PC-3 (cell line): ENCODE measurements at regions not wholly inside any gene's neighbourhood (a gene's known extent, or its start where the extent isn't known, plus 50 kb on each side); places are given as distances from the start of the nearest gene placed in this dataset.

Experiments used
- ATAC-seq: fragments of 200-7000 bp; cut with Tn5 transposase; 2 replicates; pipeline ENCODE4 v1.9.1; 2020; ENCODE audit warnings: mild to moderate bottlenecking, moderate library complexity
- BruUV-seq: library from RNA; stranded (reverse); fragments of 400-500 nt; replicated peaks from 2 replicates; lab custom pipeline; 2021; lab: Mats Ljungman, UMichigan
- CTCF ChIA-PET: fragments of 300-600 bp; sonication (Branson Sonifier 250); formaldehyde crosslinking; loops from one replicate; lab custom pipeline; 2022; ENCODE audit warnings: antibody characterized with exemption; lab: Charles Lee
- POLR2A ChIA-PET: fragments of 300-600 bp; sonication (Branson Sonifier 250); formaldehyde crosslinking; loops from one replicate; lab custom pipeline; 2022; ENCODE audit warnings: antibody characterized with exemption; ENCODE audit not compliant: unreplicated experiment; lab: Charles Lee
- DNase-seq: peaks from one replicate; pipeline ENCODE4 v3.0.0-alpha.2; 2015
- H2AFZ ChIP-seq: fragments of 300-600 bp; sonication (generic); 2 replicates; pipeline ENCODE4 v1.6.0; 2016; ENCODE audit warnings: antibody characterized with exemption, low read length
- H3F3A ChIP-seq: fragments of 300-600 bp; sonication (generic); one replicate; pipeline ENCODE4 v1.6.0; 2017; ENCODE audit warnings: antibody characterized with exemption, low read length, control low read depth, mild to moderate bottlenecking; ENCODE audit not compliant: unreplicated experiment
- H3K27ac ChIP-seq: fragments of 300-600 bp; sonication (generic); 2 replicates; pipeline ENCODE4 v1.5.1; 2016; ENCODE audit warnings: mild to moderate bottlenecking, low read length
- H3K27me3 ChIP-seq: fragments of 300-600 bp; sonication (generic); 2 replicates; pipeline ENCODE4 v1.6.1; 2016; ENCODE audit warnings: low read length, mixed read lengths
- H3K36me3 ChIP-seq: fragments of 300-600 bp; sonication (generic); 2 replicates; pipeline ENCODE4 v1.6.1; 2016; ENCODE audit warnings: low read depth, mixed run types, low read length, mixed read lengths
- H3K4me1 ChIP-seq: fragments of 300-600 bp; sonication (generic); 2 replicates; pipeline ENCODE4 v1.5.1; 2016; ENCODE audit warnings: low read length; ENCODE audit not compliant: insufficient read depth
- H3K4me2 ChIP-seq: fragments of 300-600 bp; sonication (generic); 2 replicates; pipeline ENCODE4 v1.6.0; 2016; ENCODE audit warnings: low read length
- H3K4me3 ChIP-seq: fragments of 300-600 bp; sonication (generic); 2 replicates; pipeline ENCODE4 v1.5.1; 2016; ENCODE audit warnings: mild to moderate bottlenecking, low read length, mixed read lengths
- H3K79me2 ChIP-seq: fragments of 300-600 bp; sonication (generic); 2 replicates; pipeline ENCODE4 v1.6.1; 2017; ENCODE audit warnings: low read length, mixed read lengths
- H3K9ac ChIP-seq: fragments of 300-600 bp; sonication (generic); 2 replicates; pipeline ENCODE4 v1.6.0; 2016; ENCODE audit warnings: mild to moderate bottlenecking, low read length
- H3K9me2 ChIP-seq: fragments of 300-600 bp; sonication (generic); replicated peaks from 2 replicates; pipeline ENCODE4 v1.6.1; 2016; ENCODE audit warnings: mixed run types, low read length, mixed read lengths
- H3K9me3 ChIP-seq: fragments of 300-600 bp; sonication (generic); 2 replicates; pipeline ENCODE4 v1.6.1; 2016; ENCODE audit warnings: low read length, mixed read lengths
- H4K20me1 ChIP-seq: fragments of 300-600 bp; sonication (generic); 2 replicates; pipeline ENCODE4 v1.6.1; 2016; ENCODE audit warnings: low read length, mixed read lengths
- CTCF ChIP-seq: fragments of 300-600 bp; sonication (generic); conservative IDR thresholded peaks from 2 replicates; pipeline ENCODE4 v1.5.1; 2017; ENCODE audit warnings: antibody characterized with exemption, low read depth, mild to moderate bottlenecking, low read length
- EZH2 ChIP-seq: fragments of 300-600 bp; sonication (generic); IDR thresholded peaks from one replicate; pipeline ENCODE4 v1.6.1; 2017; ENCODE audit warnings: antibody characterized with exemption, mild to moderate bottlenecking, low read length; ENCODE audit not compliant: unreplicated experiment
- EZH2phosphoT487 ChIP-seq: fragments of 300-600 bp; sonication (generic); IDR thresholded peaks from 2 replicates; pipeline ENCODE4 v1.6.1; 2018; ENCODE audit warnings: mild to moderate bottlenecking, antibody characterized with exemption, low read length, borderline replicate concordance
- intact Hi-C: fragments of 100-400 bp; cut with micrococcal nuclease; formaldehyde crosslinking; loops from 2 replicates; pipeline ENCODE4 v1.9.0; 2023

DNA sequence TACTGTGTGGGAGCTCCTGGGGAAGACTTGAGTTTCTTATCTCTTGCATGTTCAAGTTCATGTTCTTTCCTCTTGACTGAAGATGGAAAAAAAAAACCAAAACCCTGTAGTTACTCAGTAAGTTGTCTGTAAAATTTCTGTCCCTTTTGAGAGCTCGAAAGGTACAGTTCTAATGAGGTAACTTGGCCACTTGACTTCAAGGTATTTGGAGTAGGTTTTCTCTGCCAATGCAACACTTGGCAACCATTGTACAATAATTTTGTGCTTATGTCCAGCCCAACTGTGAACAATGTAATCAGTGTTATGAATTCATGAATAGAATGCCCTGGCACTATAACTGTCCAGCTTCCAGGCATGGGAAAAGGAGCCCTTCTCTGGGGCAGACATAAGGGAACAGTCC, 111.0 kb downstream of the LIPG start:
- H4K20me1 ChIP-seq, result no peaks in the 10 kb centered on the region
- H3K27me3 ChIP-seq, result no peaks in the 10 kb centered on the region
- no peaks in the 10 kb centered on the region for H3K4me1 ChIP-seq
- H3K9ac ChIP-seq, result no peak overlapping the region
- no peaks in the 10 kb centered on the region for H3K79me2 ChIP-seq
- H3K9me2 ChIP-seq, result no peaks in the 10 kb centered on the region
- TF ChIP-seq CTCF (no peak), EZH2phosphoT487 (no peak), EZH2 (no peak)
- no peak overlapping the region for H2AFZ ChIP-seq
- H3K9me3 ChIP-seq, result no peaks in the 10 kb centered on the region
- no peaks in the 10 kb centered on the region for H3F3A ChIP-seq
- no peak overlapping the region for H3K27ac ChIP-seq
- no peak overlapping the region for H3K4me2 ChIP-seq
- ChIA-PET CTCF (no interaction called here), POLR2A (no interaction called here)
- no peak for ATAC-seq
- no peak for DNase-seq
- H3K4me3 ChIP-seq, result no peak overlapping the region
- no TSS peak for BruUV-seq
- intact Hi-C loops, result no loop called here
- no peaks in the 10 kb centered on the region for H3K36me3 ChIP-seq

DNA sequence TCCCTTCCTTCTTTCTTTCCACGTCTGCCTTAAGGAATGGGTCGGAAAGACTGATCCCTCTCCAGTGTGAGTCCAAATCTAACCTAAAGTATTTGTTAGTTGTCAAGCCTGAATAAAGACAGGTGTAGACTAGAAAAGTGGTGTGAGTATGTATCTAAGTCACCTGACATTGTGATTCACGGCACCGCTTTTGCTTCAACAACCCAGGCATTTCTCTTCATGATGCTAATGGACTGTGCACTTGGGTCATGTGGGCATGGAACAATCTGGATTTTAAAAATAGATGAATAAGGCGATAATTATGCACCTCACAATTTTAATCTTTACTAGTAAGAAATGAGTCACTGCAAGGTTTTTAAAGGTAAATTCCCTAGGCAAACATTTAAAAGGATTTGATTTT, 107.5 kb downstream of the LIPG start:
- H2AFZ ChIP-seq, result no peak overlapping the region
- intact Hi-C loops, result no loop called here
- H3K36me3 ChIP-seq, result no peaks in the 10 kb centered on the region
- H3K4me3 ChIP-seq, result no peak overlapping the region
- H3K27ac ChIP-seq, result no peak overlapping the region
- no peaks in the 10 kb centered on the region for H3F3A ChIP-seq
- DNase-seq, result no peak
- no peaks in the 10 kb centered on the region for H3K79me2 ChIP-seq
- ATAC-seq, result no peak
- no peaks in the 10 kb centered on the region for H3K9me2 ChIP-seq
- CTCF ChIA-PET, result no interaction called here
- no peak for TF ChIP-seq EZH2
- TF ChIP-seq CTCF, result no peak
- no peak for TF ChIP-seq EZH2phosphoT487
- H3K4me2 ChIP-seq, result no peak overlapping the region
- no peak overlapping the region for H3K9ac ChIP-seq
- no peaks in the 10 kb centered on the region for H4K20me1 ChIP-seq
- no peaks in the 10 kb centered on the region for H3K4me1 ChIP-seq
- no TSS peak for BruUV-seq
- H3K9me3 ChIP-seq, result no peaks in the 10 kb centered on the region
- no peaks in the 10 kb centered on the region for H3K27me3 ChIP-seq
- POLR2A ChIA-PET, result no interaction called here

GRCh38 chr18:49668574-49669275, 106.9 kb downstream of the LIPG start:
- H3F3A ChIP-seq, result no peaks in the 10 kb centered on the region
- no peaks in the 10 kb centered on the region for H3K9me2 ChIP-seq
- POLR2A ChIA-PET, result no interaction called here
- H3K27ac ChIP-seq, result no peak overlapping the region
- intact Hi-C loops, result no loop called here
- H3K27me3 ChIP-seq, result no peaks in the 10 kb centered on the region
- BruUV-seq, result no TSS peak
- no peak overlapping the region for H3K4me2 ChIP-seq
- no peak overlapping the region for H3K4me3 ChIP-seq
- H3K36me3 ChIP-seq, result no peaks in the 10 kb centered on the region
- no peak overlapping the region for H2AFZ ChIP-seq
- no peaks in the 10 kb centered on the region for H3K9me3 ChIP-seq
- CTCF ChIA-PET, result no interaction called here
- TF ChIP-seq CTCF, result no peak
- no peak for TF ChIP-seq EZH2phosphoT487
- TF ChIP-seq EZH2, result no peak
- no peak for ATAC-seq
- H3K4me1 ChIP-seq, result no peaks in the 10 kb centered on the region
- H3K79me2 ChIP-seq, result no peaks in the 10 kb centered on the region
- no peak for DNase-seq
- H3K9ac ChIP-seq, result no peak overlapping the region
- H4K20me1 ChIP-seq, result no peaks in the 10 kb centered on the region
